ENCODE measurements at regions not wholly inside any gene's neighbourhood (a gene's known extent, or its start where the extent isn't known, plus 50 kb on each side); places are given as distances from the start of the nearest gene placed in this dataset.
A peak's percentile ranks its signal among the peaks of the same experiment; 100 is the strongest.

GRCh38 chr2:18178736-18179349 lies 300.4 kb downstream of the KCNS3 start:
- Mint-ChIP-seq H3K9me3 (no peaks in the 10 kb centered on the region), H3K27me3 (ENCODE audit: insufficient read depth, low read depth, poor library complexity) (no peaks in the 10 kb centered on the region), H3K27ac (no peak overlapping the region), H3K4me3 (no peak overlapping the region), H3K4me1 (peaks cover 2% of the 10 kb centered on the region; the same call in 2 of the 3 replicates), H3K36me3 (ENCODE audit: low read depth) (no peaks in the 10 kb centered on the region)
- Histone ChIP-seq H3F3A (replicated peaks; ENCODE audit: low read depth) (no peaks in the 10 kb centered on the region), H3K4me3 (no peak overlapping the region), H3K36me3 (ENCODE audit: insufficient read depth) (no peaks in the 10 kb centered on the region), H3K27me3 (ENCODE audit: insufficient read depth) (no peaks in the 10 kb centered on the region), H3K27ac (ENCODE audit: low read depth) (no peak overlapping the region), H2AFZ (no peak overlapping the region), H3K9me2 (ENCODE audit: insufficient read depth) (no peaks in the 10 kb centered on the region), H4K20me1 (replicated peaks; ENCODE audit: insufficient read depth) (no peaks in the 10 kb centered on the region), H3K4me1 (ENCODE audit: insufficient read depth) (no peaks in the 10 kb centered on the region), H3K4me2 (no peak overlapping the region), H3K79me2 (replicated peaks; ENCODE audit: insufficient read depth) (no peaks in the 10 kb centered on the region)
- DNase-seq (ENCODE audit: low spot score), result peak; percentile 88
- TF ChIP-seq CTCF (conservative IDR thresholded peaks at IDR 0.05; ENCODE audit: low read depth in 2 of 2), result peak; percentile 88 to 91
- no peak for TF ChIP-seq EZH2 (IDR thresholded peaks at IDR 0.05; ENCODE audit: low read depth, unreplicated experiment)
- ATAC-seq, result peak; percentile 94

GRCh38 chr2:18176679-18177215 lies 298.3 kb downstream of the KCNS3 start:
- no peaks in the 10 kb centered on the region for H3K79me2 ChIP-seq (replicated peaks; ENCODE audit: insufficient read depth)
- Mint-ChIP-seq H3K4me1 (peaks cover 2% of the 10 kb centered on the region; the same call in 1 of the 3 replicates), H3K9me3 (no peaks in the 10 kb centered on the region), H3K36me3 (ENCODE audit: low read depth) (no peaks in the 10 kb centered on the region), H3K27ac (no peak overlapping the region), H3K4me3 (no peak overlapping the region), H3K27me3 (ENCODE audit: insufficient read depth, low read depth, poor library complexity) (no peaks in the 10 kb centered on the region)
- ATAC-seq (no peak), DNase-seq (ENCODE audit: low spot score) (no peak)
- H4K20me1 ChIP-seq (replicated peaks; ENCODE audit: insufficient read depth), result no peaks in the 10 kb centered on the region
- TF ChIP-seq ETS1 (IDR thresholded peaks at IDR 0.05) (no peak), REST (IDR thresholded peaks at IDR 0.05; ENCODE audit: unreplicated experiment) (no peak)
- no peaks in the 10 kb centered on the region for H3F3A ChIP-seq (replicated peaks; ENCODE audit: low read depth)
- no peaks in the 10 kb centered on the region for H3K9me2 ChIP-seq (ENCODE audit: insufficient read depth)
- H3K4me1 ChIP-seq (ENCODE audit: insufficient read depth), result no peaks in the 10 kb centered on the region
- H3K4me2 ChIP-seq, result no peak overlapping the region
- H2AFZ ChIP-seq, result no peak overlapping the region
- no peaks in the 10 kb centered on the region for H3K36me3 ChIP-seq (ENCODE audit: insufficient read depth)
- H3K27ac ChIP-seq (ENCODE audit: low read depth), result no peak overlapping the region
- H3K27me3 ChIP-seq (ENCODE audit: insufficient read depth), result no peaks in the 10 kb centered on the region
- H3K4me3 ChIP-seq, result no peak overlapping the region
